T-helper 1 cell (primary cell): ENCODE measurements at regions not wholly inside any gene's neighbourhood (a gene's known extent, or its start where the extent isn't known, plus 50 kb on each side); places are given as distances from the start of the nearest gene placed in this dataset.
"Not testable (repeated sequence)": the region's sequence is repeated elsewhere in the genome, so short reads cannot be mapped to it uniquely, and the experiment has no call there.

Source experiments
- DNase-seq, 5 donors: peaks; one replicate each; pipeline ENCODE4 v3.0.0-alpha.2; 2012 to 2020

- not testable (repeated sequence) for DNase-seq
These were observed 326.8 kb upstream of the ONECUT1 start for GRCh38 chr15:53116915-53117314.

GRCh38 chr15:53116169-53116568 lies 326.0 kb upstream of the ONECUT1 start:
- DNase-seq: no peak

GRCh38 chr15:53115563-53115962 lies 325.4 kb upstream of the ONECUT1 start:
- DNase-seq: no peak

GRCh38 chr15:53114960-53115359 lies 324.8 kb upstream of the ONECUT1 start:
- no peak for DNase-seq

- no peak for DNase-seq
These were observed 320.9 kb upstream of the ONECUT1 start for GRCh38 chr15:53110999-53111398.

GRCh38 chr15:53108319-53108718 lies 318.2 kb upstream of the ONECUT1 start:
- DNase-seq: no peak

- DNase-seq: no peak
These were observed 317.7 kb upstream of the ONECUT1 start for GRCh38 chr15:53107855-53108254.

- DNase-seq: no peak
These were observed 316.6 kb upstream of the ONECUT1 start for GRCh38 chr15:53106505-53107286.

- DNase-seq: no peak
These were observed 312.3 kb upstream of the ONECUT1 start for GRCh38 chr15:53102483-53102882.

GRCh38 chr15:53080484-53080883 lies 290.3 kb upstream of the ONECUT1 start:
- no peak for DNase-seq

GRCh38 chr15:53074221-53074620 lies 284.1 kb upstream of the ONECUT1 start:
- no peak for DNase-seq

- peak in 1 of 5 donors; percentile 1 for DNase-seq
These were observed 281.9 kb upstream of the ONECUT1 start for GRCh38 chr15:53072077-53072476.

- DNase-seq: no peak
These were observed 278.5 kb upstream of the ONECUT1 start for GRCh38 chr15:53068636-53069035.

- no peak for DNase-seq
These were observed 269.3 kb upstream of the ONECUT1 start for GRCh38 chr15:53059273-53060043.

GRCh38 chr15:53046153-53046790 lies 256.1 kb upstream of the ONECUT1 start:
- no peak for DNase-seq

- no peak for DNase-seq
These were observed 248.5 kb upstream of the ONECUT1 start for GRCh38 chr15:53038655-53038941.

- DNase-seq: no peak
These were observed 247.9 kb upstream of the ONECUT1 start for GRCh38 chr15:53037904-53038654.

GRCh38 chr15:53036641-53037040 lies 246.5 kb upstream of the ONECUT1 start:
- DNase-seq: no peak

GRCh38 chr15:53034767-53035245 lies 244.7 kb upstream of the ONECUT1 start:
- no peak for DNase-seq

- no peak for DNase-seq
These were observed 243.6 kb upstream of the ONECUT1 start for GRCh38 chr15:53033709-53034108.

- DNase-seq: no peak
These were observed 241.3 kb upstream of the ONECUT1 start for GRCh38 chr15:53031469-53031868.

- DNase-seq: no peak
These were observed 232.7 kb upstream of the ONECUT1 start for GRCh38 chr15:53022788-53023187.

- DNase-seq: no peak
These were observed 223.2 kb upstream of the ONECUT1 start for GRCh38 chr15:53013329-53013728.
